ENCODE measurements at regions not wholly inside any gene's neighbourhood (a gene's known extent, or its start where the extent isn't known, plus 50 kb on each side); places are given as distances from the start of the nearest gene placed in this dataset.
"Not testable (repeated sequence)": the region's sequence is repeated elsewhere in the genome, so short reads cannot be mapped to it uniquely, and the experiment has no call there.

- DNase-seq: peak; percentile 20
Observed at GRCh38 chr11:23772081-23772480, 724.8 kb upstream of the LUZP2 start.

GRCh38 chr11:23778971-23779370 lies 717.9 kb upstream of the LUZP2 start:
- peak; percentile 67 for DNase-seq

- DNase-seq: no peak
Observed at GRCh38 chr11:23780231-23780630, 716.6 kb upstream of the LUZP2 start.

DNA sequence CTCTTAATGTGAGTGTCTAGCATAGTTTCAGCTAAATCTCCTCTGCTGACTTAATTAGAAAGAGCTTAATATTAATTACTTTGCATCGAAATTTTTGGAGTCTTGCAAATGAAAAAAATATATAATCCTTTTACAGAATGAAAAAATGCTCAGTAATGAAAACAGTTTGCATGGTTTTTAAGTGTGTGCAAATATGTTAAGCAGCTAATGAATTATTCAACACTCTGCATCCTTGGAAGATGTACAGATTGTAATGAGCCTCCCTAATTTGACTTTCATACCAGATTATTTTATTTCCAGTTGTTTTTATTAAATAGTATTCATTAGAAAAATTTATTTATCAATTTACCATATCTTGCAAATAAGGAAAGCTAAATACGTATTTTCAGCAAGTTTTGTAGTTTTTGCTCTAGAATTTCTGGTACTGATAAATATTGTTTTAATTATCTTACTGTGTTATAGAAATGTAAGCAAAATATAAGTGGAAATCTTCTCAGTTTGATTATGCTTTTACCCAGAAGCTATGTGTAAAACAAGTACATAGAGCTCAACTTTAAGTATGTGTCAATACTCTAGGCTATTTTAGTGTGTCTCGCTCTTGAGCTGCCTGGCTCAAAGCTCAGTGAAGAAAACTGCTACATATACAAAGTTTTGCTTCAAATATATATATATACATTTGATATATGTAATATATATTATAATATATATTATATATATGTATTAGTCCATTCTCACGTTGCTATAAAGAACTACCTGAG lies 714.9 kb upstream of the LUZP2 start:
- DNase-seq: no peak

DNA sequence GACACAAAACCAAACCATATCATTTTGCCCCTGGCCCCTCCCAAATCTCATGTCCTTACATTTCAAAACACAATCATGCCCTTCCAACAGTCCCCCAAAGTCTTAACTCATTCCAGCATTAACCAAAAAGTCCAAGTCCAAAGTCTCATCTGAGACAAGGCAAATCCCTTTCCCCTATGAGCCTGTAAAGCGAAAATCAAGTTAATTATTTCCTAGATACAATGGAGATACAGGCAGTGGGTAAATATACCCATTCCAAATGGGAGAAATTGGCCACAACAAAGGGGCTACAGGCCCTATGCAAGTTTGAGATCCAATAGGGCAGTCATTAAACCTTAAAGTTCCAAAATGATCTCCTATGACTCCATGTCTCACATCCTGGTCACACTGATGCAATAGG lies 709.9 kb upstream of the LUZP2 start:
- DNase-seq: not testable (repeated sequence)

GRCh38 chr11:23789200-23789853 lies 707.5 kb upstream of the LUZP2 start:
- no peak for DNase-seq

- peak; percentile 67 for DNase-seq
Observed at GRCh38 chr11:23789938-23790371, 706.9 kb upstream of the LUZP2 start.

GRCh38 chr11:23797624-23798419 lies 699.0 kb upstream of the LUZP2 start:
- DNase-seq: no peak

GRCh38 chr11:23834306-23834705 lies 662.5 kb upstream of the LUZP2 start:
- DNase-seq: peak; percentile 8

- DNase-seq: peak; percentile 8
Observed at GRCh38 chr11:23836981-23837380, 659.9 kb upstream of the LUZP2 start.

DNA sequence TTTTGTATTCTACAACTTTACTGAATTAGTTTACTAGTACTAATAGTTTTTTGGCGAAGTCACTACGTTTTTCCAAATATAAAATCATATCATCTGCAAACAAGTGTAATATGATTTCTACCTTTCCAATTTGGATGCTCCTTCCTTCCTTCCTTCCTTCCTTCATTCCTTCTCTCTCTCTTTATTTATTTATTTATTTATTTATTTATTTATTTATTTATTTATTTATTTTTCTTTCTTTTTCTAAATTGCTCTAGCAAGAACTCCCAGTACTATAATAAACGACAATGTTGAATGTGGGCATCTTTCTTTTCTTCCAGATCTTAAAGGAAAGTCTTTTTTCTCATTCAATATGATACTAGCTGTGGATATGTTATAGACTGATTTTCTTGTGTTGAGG lies 656.0 kb upstream of the LUZP2 start:
- DNase-seq: no peak

DNA sequence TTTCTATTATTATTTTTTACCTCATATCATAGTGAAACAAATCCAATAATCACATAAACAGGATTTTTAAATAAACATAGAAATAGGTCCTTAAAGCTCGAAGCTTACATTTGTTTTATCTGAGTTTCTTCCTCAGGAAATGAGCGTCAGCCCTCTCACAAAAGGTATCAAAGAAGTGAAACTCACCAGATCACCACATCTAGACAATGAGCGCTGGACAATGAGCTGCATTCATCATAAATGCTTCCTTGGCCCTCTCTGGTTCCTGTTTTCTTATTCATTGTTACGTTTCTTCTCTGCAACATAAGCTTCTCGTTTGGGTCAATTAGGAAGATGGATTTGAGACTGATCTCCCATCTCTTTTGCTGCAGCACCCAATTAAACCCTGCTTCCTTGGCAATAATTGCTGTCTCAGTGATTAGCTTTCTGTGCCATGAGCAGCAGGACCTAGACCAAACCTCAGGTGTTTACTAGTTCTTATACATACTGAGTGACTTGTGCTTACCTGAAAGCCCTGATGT lies 649.9 kb upstream of the LUZP2 start:
- DNase-seq: no peak

DNA sequence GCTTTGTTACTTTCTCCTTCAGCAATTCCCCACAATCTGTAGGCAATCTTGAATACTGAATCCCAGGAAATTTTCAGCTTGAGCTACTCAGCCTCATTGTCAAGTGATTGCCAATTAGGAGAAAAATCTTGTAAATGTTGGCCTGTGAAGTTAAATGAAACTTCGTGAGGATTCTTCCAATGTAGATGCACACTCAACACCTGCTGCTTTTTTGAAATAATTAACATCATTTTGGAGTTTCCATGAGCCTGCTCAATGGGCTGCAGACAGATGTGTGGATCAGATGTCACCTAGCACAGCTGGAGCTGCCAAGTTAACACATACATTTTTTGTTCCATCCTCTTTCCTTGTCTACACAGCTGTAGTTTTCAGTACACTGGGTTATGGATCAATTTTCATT lies 645.6 kb upstream of the LUZP2 start:
- no peak for DNase-seq

- no peak for DNase-seq
Observed at GRCh38 chr11:23856654-23857053, 640.2 kb upstream of the LUZP2 start.

- DNase-seq: no peak
Observed at GRCh38 chr11:23859087-23859486, 637.8 kb upstream of the LUZP2 start.

- DNase-seq: no peak
Observed at GRCh38 chr11:23861615-23862014, 635.2 kb upstream of the LUZP2 start.

GRCh38 chr11:23865341-23865975 lies 631.4 kb upstream of the LUZP2 start:
- peak; percentile 3 for DNase-seq

- no peak for DNase-seq
Observed at GRCh38 chr11:23866641-23867040, 630.2 kb upstream of the LUZP2 start.

GRCh38 chr11:23869671-23870070 lies 627.2 kb upstream of the LUZP2 start:
- no peak for DNase-seq

- DNase-seq: no peak
Observed at GRCh38 chr11:23873406-23873805, 623.4 kb upstream of the LUZP2 start.

DNA sequence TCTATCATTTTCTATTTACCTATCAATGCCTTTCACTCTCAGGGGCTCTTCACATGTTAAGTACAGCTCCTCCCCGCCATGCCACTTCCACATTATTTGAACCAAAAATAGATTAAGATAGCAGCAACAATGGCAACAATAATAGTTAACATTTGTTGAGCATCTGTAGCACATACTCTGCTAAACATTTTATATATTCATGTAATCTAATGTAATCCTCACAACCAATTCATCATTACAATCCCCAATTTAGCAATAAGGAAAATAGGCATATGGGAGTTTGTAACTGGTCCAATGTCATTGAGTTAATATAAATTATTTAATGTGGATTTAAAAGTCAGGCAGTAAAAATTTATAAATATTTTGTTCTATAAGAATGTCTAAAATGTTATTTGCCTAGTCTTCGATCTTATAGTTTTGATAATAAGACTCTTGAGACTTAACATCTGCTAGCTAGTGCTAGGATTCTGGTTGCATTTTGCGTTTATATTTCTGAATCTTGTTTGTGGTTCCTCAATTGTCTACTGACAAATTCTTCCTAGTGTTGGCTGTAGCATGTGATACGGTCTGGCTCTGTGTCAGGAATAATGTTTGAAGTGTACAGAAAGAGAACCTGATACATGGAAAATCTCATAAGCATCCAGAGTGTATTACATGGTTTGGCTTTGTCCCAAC lies 621.5 kb upstream of the LUZP2 start:
- DNase-seq: no peak

DNA sequence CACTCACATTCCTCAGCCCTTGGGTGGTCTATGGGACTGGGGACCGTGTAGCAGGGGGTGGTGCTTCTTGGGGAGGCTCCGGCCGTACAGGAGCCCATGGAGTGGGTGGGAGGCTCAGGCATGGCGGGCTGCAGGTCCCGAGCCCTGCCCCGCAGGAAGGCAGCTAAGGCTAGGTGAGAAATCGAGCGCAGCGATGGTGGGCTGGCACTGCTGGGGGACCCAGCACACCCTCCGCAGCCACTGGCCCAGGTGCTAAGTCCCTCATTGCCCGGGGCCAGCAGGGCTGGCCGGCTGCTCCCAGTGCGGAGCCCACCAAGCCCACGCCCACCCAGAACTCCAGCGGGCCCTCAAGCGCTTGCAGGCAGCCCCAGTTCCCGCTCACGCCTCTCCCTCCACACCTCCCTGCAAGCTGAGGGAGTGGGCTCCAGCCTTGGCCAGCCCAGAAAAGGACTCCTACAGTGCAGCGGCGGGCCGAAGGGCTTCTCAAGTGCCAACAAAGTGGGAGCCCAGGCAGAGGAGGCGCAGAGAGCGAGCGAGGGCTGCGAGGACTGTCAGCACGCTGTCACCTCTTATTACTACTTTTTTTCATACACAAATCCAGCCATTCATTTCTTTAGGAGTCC lies 613.3 kb upstream of the LUZP2 start:
- DNase-seq: not testable (repeated sequence)
